RCC 7860 (cell line): ENCODE measurements at regions not wholly inside any gene's neighbourhood (a gene's known extent, or its start where the extent isn't known, plus 50 kb on each side); places are given as distances from the start of the nearest gene placed in this dataset.

ENCODE experiments used
- DNase-seq: peaks from one replicate; pipeline ENCODE4 v3.0.0-alpha.2; 2015; ENCODE audit warnings: low spot score
- FAIRE-seq: peaks from 2 replicates; lab custom pipeline; 2012; peaks lifted over from hg19 to GRCh38; lab: Jason Lieb, UNC

- DNase-seq: no peak
- no peak for FAIRE-seq
These were observed 343.4 kb downstream of the PLPP3 start for GRCh38 chr1:56235909-56236510.

- DNase-seq (no peak), FAIRE-seq (no peak)
These were observed 350.2 kb downstream of the PLPP3 start for GRCh38 chr1:56229186-56229585.

GRCh38 chr1:56227886-56228285 lies 351.5 kb downstream of the PLPP3 start:
- DNase-seq (no peak), FAIRE-seq (no peak)

- DNase-seq: no peak
- no peak for FAIRE-seq
These were observed 352.0 kb downstream of the PLPP3 start for GRCh38 chr1:56227401-56227800.

GRCh38 chr1:56225964-56226815 lies 353.2 kb downstream of the PLPP3 start:
- no peak for DNase-seq
- no peak for FAIRE-seq

GRCh38 chr1:56223968-56224367 lies 355.4 kb downstream of the PLPP3 start:
- no peak for FAIRE-seq
- no peak for DNase-seq

- no peak for DNase-seq
These were observed 356.3 kb downstream of the PLPP3 start for GRCh38 chr1:56222914-56223540.

GRCh38 chr1:56220021-56220420 lies 359.3 kb downstream of the PLPP3 start:
- DNase-seq (no peak), FAIRE-seq (no peak)

More at GRCh38 chr1:56222914-56223540, 356.3 kb downstream of the PLPP3 start:
- no peak for FAIRE-seq

- no peak for DNase-seq
- FAIRE-seq: no peak
These were observed 361.3 kb downstream of the PLPP3 start for GRCh38 chr1:56218023-56218422.

- DNase-seq: no peak
These were observed 363.1 kb downstream of the PLPP3 start for GRCh38 chr1:56216218-56216617.

GRCh38 chr1:56215771-56216170 lies 363.6 kb downstream of the PLPP3 start:
- FAIRE-seq: no peak
- no peak for DNase-seq

More at GRCh38 chr1:56216218-56216617, 363.1 kb downstream of the PLPP3 start:
- no peak for FAIRE-seq

- DNase-seq (no peak), FAIRE-seq (no peak)
These were observed 364.3 kb downstream of the PLPP3 start for GRCh38 chr1:56215086-56215485.

- FAIRE-seq (no peak), DNase-seq (no peak)
These were observed 366.3 kb downstream of the PLPP3 start for GRCh38 chr1:56213068-56213467.

GRCh38 chr1:56212143-56212542 lies 367.2 kb downstream of the PLPP3 start:
- DNase-seq (no peak), FAIRE-seq (no peak)

- DNase-seq (no peak), FAIRE-seq (no peak)
These were observed 373.0 kb downstream of the PLPP3 start for GRCh38 chr1:56206391-56206790.

GRCh38 chr1:56204206-56204605 lies 375.2 kb downstream of the PLPP3 start:
- DNase-seq (no peak), FAIRE-seq (no peak)

GRCh38 chr1:56202796-56203492 lies 376.4 kb downstream of the PLPP3 start:
- FAIRE-seq: no peak
- no peak for DNase-seq

- no peak for FAIRE-seq
- no peak for DNase-seq
These were observed 377.2 kb downstream of the PLPP3 start for GRCh38 chr1:56202186-56202585.

GRCh38 chr1:56200896-56201295 lies 378.5 kb downstream of the PLPP3 start:
- DNase-seq (no peak), FAIRE-seq (no peak)

GRCh38 chr1:56200442-56200841 lies 378.9 kb downstream of the PLPP3 start:
- no peak for DNase-seq
- no peak for FAIRE-seq

GRCh38 chr1:56199956-56200355 lies 379.4 kb downstream of the PLPP3 start:
- FAIRE-seq (no peak), DNase-seq (no peak)
